WTC11 (cell line): ENCODE measurements at regions not wholly inside any gene's neighbourhood (a gene's known extent, or its start where the extent isn't known, plus 50 kb on each side); places are given as distances from the start of the nearest gene placed in this dataset.

ENCODE experiments used
- ATAC-seq: fragments of 200-7000 bp; cut with Tn5 transposase; 2 replicates; pipeline ENCODE4 v1.10.0; 2021; ENCODE audit warnings: mild to moderate bottlenecking, moderate library complexity
- CTCF ChIA-PET: fragments of 300-600 bp; sonication (Branson Sonifier 250); formaldehyde crosslinking; loops from one replicate; lab custom pipeline; 2021; ENCODE audit warnings: antibody characterized with exemption; lab: Charles Lee
- POLR2A ChIA-PET: fragments of 350-600 bp; sonication (Branson Sonifier 250); formaldehyde crosslinking; loops from one replicate; lab custom pipeline; 2021; ENCODE audit warnings: antibody characterized with exemption; lab: Charles Lee
- DNase-seq: peaks from one replicate; pipeline ENCODE4 v3.0.0; 2021; ENCODE audit warnings: low spot score
- H3K27ac Mint-ChIP-seq: 2 replicates; pipeline ENCODE4 v1.8.0; 2021; ENCODE audit warnings: mixed read lengths
- H3K27me3 Mint-ChIP-seq: 2 replicates; pipeline ENCODE4 v1.8.0; 2021; ENCODE audit warnings: low read depth, mild to moderate bottlenecking, moderate library complexity, mixed read lengths
- H3K36me3 Mint-ChIP-seq: 2 replicates; pipeline ENCODE4 v1.8.0; 2021; ENCODE audit warnings: mixed read lengths
- H3K4me1 Mint-ChIP-seq: 2 replicates; pipeline ENCODE4 v1.8.0; 2022; ENCODE audit warnings: mixed read lengths
- H3K4me3 Mint-ChIP-seq: 2 replicates; pipeline ENCODE4 v1.8.0; 2021; ENCODE audit warnings: mild to moderate bottlenecking, moderate library complexity, mixed read lengths
- H3K9me3 Mint-ChIP-seq: 2 replicates; pipeline ENCODE4 v1.8.0; 2021; ENCODE audit warnings: mixed read lengths
- ATF3 ChIP-seq: sonication (generic); formaldehyde crosslinking; conservative IDR thresholded peaks from 2 replicates; pipeline ENCODE4 v1.8.1; 2022; ENCODE audit warnings: mild to moderate bottlenecking, missing genetic modification reagents
- E2F4 ChIP-seq: sonication (generic); formaldehyde crosslinking; IDR thresholded peaks from 2 replicates; pipeline ENCODE4 v1.8.1; 2022; ENCODE audit warnings: low read depth, mild to moderate bottlenecking, moderate library complexity, missing genetic modification reagents, borderline replicate concordance
- E2F5 ChIP-seq: sonication (generic); formaldehyde crosslinking; IDR thresholded peaks from 2 replicates; pipeline ENCODE4 v1.8.1; 2022; ENCODE audit warnings: mild to moderate bottlenecking, moderate library complexity, missing genetic modification reagents
- GABPB1 ChIP-seq: sonication (generic); formaldehyde crosslinking; IDR thresholded peaks from 2 replicates; pipeline ENCODE4 v1.8.1; 2023; ENCODE audit warnings: mild to moderate bottlenecking, missing genetic modification reagents
- GRHL2 ChIP-seq: fragments of 250-450 bp; sonication (Bioruptor Pico); IDR thresholded peaks from 2 replicates; pipeline ENCODE4 v1.8.0; 2022; ENCODE audit warnings: mild to moderate bottlenecking, moderate library complexity; ENCODE audit not compliant: insufficient replicate concordance, severe bottlenecking
- GTF2I ChIP-seq: fragments of 250-450 bp; sonication (Bioruptor Pico); conservative IDR thresholded peaks from 2 replicates; pipeline ENCODE4 v1.4.0; 2021; ENCODE audit warnings: mild to moderate bottlenecking
- JUN ChIP-seq: sonication (generic); formaldehyde crosslinking; IDR thresholded peaks from 2 replicates; pipeline ENCODE4 v1.8.0; 2023; ENCODE audit warnings: mild to moderate bottlenecking, missing genetic modification reagents
- MXD4 ChIP-seq: fragments of 250-450 bp; sonication (Bioruptor Pico); IDR thresholded peaks from 2 replicates; pipeline ENCODE4 v1.8.0; 2021; ENCODE audit warnings: mild to moderate bottlenecking, moderate library complexity, borderline replicate concordance
- SMAD4 ChIP-seq: sonication (generic); formaldehyde crosslinking; IDR thresholded peaks from 2 replicates; pipeline ENCODE4 v1.8.0; 2022; ENCODE audit warnings: mild to moderate bottlenecking, missing genetic modification reagents
- USF1 ChIP-seq: sonication (generic); formaldehyde crosslinking; IDR thresholded peaks from 2 replicates; pipeline ENCODE4 v1.8.0; 2022; ENCODE audit warnings: mild to moderate bottlenecking, missing genetic modification reagents
- ZNF138 ChIP-seq: sonication (generic); formaldehyde crosslinking; conservative IDR thresholded peaks from 2 replicates; pipeline ENCODE4 v1.8.1; 2022; ENCODE audit warnings: mild to moderate bottlenecking, moderate library complexity, missing genetic modification reagents
- ZNF232 ChIP-seq: sonication (generic); formaldehyde crosslinking; IDR thresholded peaks from 2 replicates; pipeline ENCODE4 v1.8.0; 2022; ENCODE audit warnings: mild to moderate bottlenecking, missing genetic modification reagents
- ZNF396 ChIP-seq: fragments of 250-450 bp; sonication (Bioruptor Pico); IDR thresholded peaks from 2 replicates; pipeline ENCODE4 v1.8.0; 2021; ENCODE audit warnings: mild to moderate bottlenecking, moderate library complexity, borderline replicate concordance
- ZNF425 ChIP-seq: fragments of 250-450 bp; sonication (Bioruptor Pico); conservative IDR thresholded peaks from 2 replicates; pipeline ENCODE4 v1.9.0; 2021; ENCODE audit warnings: mild to moderate bottlenecking
- TF ChIP-seq, protein P1 (sequence below): sonication (generic); formaldehyde crosslinking; IDR thresholded peaks from 2 replicates; pipeline ENCODE4 v1.8.1; 2022; ENCODE audit warnings: missing genetic modification reagents, borderline replicate concordance
- TF ChIP-seq, protein P2 (sequence below): sonication (generic); formaldehyde crosslinking; IDR thresholded peaks from 2 replicates; pipeline ENCODE4 v1.8.1; 2022; ENCODE audit warnings: low read depth, missing genetic modification reagents, borderline replicate concordance
- TF ChIP-seq, protein P3 (sequence below): fragments of 250-450 bp; sonication (Bioruptor Pico); IDR thresholded peaks from 2 replicates; pipeline ENCODE4 v1.9.0; 2021; ENCODE audit warnings: mild to moderate bottlenecking

GRCh38 chr10:121375172-121375571 lies 223.1 kb downstream of the FGFR2 start (continued):
- TF ChIP-seq, protein P1, sequence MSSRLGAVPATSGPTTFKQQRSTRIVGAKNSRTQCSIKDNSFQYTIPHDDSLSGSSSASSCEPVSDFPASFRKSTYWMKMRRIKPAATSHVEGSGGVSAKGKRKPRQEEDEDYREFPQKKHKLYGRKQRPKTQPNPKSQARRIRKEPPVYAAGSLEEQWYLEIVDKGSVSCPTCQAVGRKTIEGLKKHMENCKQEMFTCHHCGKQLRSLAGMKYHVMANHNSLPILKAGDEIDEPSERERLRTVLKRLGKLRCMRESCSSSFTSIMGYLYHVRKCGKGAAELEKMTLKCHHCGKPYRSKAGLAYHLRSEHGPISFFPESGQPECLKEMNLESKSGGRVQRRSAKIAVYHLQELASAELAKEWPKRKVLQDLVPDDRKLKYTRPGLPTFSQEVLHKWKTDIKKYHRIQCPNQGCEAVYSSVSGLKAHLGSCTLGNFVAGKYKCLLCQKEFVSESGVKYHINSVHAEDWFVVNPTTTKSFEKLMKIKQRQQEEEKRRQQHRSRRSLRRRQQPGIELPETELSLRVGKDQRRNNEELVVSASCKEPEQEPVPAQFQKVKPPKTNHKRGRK (CRISPR knock-in tag), result no peak
- TF ChIP-seq GTF2I (no peak), GRHL2 (CRISPR knock-in tag) (no peak), ZNF232 (no peak), MXD4 (CRISPR knock-in tag) (no peak), E2F5 (CRISPR knock-in tag) (no peak), ZNF138 (no peak)
- TF ChIP-seq, protein P2, sequence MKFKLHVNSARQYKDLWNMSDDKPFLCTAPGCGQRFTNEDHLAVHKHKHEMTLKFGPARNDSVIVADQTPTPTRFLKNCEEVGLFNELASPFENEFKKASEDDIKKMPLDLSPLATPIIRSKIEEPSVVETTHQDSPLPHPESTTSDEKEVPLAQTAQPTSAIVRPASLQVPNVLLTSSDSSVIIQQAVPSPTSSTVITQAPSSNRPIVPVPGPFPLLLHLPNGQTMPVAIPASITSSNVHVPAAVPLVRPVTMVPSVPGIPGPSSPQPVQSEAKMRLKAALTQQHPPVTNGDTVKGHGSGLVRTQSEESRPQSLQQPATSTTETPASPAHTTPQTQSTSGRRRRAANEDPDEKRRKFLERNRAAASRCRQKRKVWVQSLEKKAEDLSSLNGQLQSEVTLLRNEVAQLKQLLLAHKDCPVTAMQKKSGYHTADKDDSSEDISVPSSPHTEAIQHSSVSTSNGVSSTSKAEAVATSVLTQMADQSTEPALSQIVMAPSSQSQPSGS (CRISPR knock-in tag), result no peak
- TF ChIP-seq, protein P3, sequence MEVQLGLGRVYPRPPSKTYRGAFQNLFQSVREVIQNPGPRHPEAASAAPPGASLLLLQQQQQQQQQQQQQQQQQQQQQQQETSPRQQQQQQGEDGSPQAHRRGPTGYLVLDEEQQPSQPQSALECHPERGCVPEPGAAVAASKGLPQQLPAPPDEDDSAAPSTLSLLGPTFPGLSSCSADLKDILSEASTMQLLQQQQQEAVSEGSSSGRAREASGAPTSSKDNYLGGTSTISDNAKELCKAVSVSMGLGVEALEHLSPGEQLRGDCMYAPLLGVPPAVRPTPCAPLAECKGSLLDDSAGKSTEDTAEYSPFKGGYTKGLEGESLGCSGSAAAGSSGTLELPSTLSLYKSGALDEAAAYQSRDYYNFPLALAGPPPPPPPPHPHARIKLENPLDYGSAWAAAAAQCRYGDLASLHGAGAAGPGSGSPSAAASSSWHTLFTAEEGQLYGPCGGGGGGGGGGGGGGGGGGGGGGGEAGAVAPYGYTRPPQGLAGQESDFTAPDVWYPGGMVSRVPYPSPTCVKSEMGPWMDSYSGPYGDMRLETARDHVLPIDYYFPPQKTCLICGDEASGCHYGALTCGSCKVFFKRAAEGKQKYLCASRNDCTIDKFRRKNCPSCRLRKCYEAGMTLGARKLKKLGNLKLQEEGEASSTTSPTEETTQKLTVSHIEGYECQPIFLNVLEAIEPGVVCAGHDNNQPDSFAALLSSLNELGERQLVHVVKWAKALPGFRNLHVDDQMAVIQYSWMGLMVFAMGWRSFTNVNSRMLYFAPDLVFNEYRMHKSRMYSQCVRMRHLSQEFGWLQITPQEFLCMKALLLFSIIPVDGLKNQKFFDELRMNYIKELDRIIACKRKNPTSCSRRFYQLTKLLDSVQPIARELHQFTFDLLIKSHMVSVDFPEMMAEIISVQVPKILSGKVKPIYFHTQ (CRISPR knock-in tag), result no peak

GRCh38 chr10:121378251-121378801 lies 219.9 kb downstream of the FGFR2 start:
- TF ChIP-seq ZNF425 (CRISPR knock-in tag) (no peak), ZNF396 (CRISPR knock-in tag) (no peak), JUN (no peak), ATF3 (CRISPR knock-in tag) (no peak), SMAD4 (CRISPR knock-in tag) (no peak)
- CTCF ChIA-PET, result no interaction called here
- Mint-ChIP-seq H3K9me3 (peaks cover 19% of the 10 kb centered on the region), H3K4me1 (no peaks in the 10 kb centered on the region), H3K27me3 (no peaks in the 10 kb centered on the region; the same call in 1 of the 2 replicates), H3K27ac (no peak overlapping the region), H3K36me3 (peaks cover 14% of the 10 kb centered on the region), H3K4me3 (no peak overlapping the region)
- no peak for DNase-seq
- POLR2A ChIA-PET, result no interaction called here
- no peak for ATAC-seq

- H3K4me1 Mint-ChIP-seq, result no peaks in the 10 kb centered on the region
- TF ChIP-seq, protein P3 (CRISPR knock-in tag), result no peak
- no peak for TF ChIP-seq GABPB1 (CRISPR knock-in tag)
- no peak for TF ChIP-seq USF1 (CRISPR knock-in tag)
- TF ChIP-seq E2F4, result no peak
- H3K27me3 Mint-ChIP-seq, result no peaks in the 10 kb centered on the region; the same call in 1 of the 2 replicates
- DNase-seq (no peak), ATAC-seq (no peak)
- peaks cover 18% of the 10 kb centered on the region for H3K36me3 Mint-ChIP-seq
- H3K4me3 Mint-ChIP-seq, result no peak overlapping the region
- H3K9me3 Mint-ChIP-seq, result peaks cover 25% of the 10 kb centered on the region
- ChIA-PET POLR2A (no interaction called here), CTCF (no interaction called here)
- no peak overlapping the region for H3K27ac Mint-ChIP-seq
Measured at GRCh38 chr10:121379013-121379412, 219.2 kb downstream of the FGFR2 start.
